ENCODE measurements at regions not wholly inside any gene's neighbourhood (a gene's known extent, or its start where the extent isn't known, plus 50 kb on each side); places are given as distances from the start of the nearest gene placed in this dataset.

DNA sequence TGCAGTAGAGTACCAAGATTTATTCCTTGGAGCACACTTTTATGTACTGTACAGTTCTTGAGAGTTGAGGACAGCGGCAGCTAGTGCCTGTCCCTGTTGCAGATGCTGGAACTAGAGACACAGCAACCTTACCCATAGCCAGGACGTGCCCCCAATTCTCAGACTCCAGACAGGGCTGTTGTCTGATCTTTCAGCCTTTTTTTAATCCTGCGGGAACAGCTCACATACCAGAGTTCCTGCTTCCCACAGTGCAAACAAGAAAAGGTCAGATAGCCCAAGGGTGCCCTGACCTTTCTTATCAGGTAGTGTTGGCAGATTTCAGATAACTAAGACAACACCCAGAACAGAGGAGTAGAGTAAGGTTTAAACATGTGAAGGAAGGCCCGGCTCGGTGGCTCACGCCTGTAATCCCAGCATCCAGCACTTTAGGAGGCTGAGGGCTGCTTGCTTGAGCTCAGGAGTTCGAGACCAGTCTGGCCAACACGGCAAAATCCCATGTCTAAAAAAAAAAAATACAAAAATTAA, 78.5 kb downstream of the DOP1B start:
- no peak for TF ChIP-seq POLR2A (IDR thresholded peaks at IDR 0.05; ENCODE audit: low read length)
- TF ChIP-seq GATA1 (IDR thresholded peaks at IDR 0.05; ENCODE audit: low read depth, low read length), result no peak
- DNase-seq, result no peak

DNA sequence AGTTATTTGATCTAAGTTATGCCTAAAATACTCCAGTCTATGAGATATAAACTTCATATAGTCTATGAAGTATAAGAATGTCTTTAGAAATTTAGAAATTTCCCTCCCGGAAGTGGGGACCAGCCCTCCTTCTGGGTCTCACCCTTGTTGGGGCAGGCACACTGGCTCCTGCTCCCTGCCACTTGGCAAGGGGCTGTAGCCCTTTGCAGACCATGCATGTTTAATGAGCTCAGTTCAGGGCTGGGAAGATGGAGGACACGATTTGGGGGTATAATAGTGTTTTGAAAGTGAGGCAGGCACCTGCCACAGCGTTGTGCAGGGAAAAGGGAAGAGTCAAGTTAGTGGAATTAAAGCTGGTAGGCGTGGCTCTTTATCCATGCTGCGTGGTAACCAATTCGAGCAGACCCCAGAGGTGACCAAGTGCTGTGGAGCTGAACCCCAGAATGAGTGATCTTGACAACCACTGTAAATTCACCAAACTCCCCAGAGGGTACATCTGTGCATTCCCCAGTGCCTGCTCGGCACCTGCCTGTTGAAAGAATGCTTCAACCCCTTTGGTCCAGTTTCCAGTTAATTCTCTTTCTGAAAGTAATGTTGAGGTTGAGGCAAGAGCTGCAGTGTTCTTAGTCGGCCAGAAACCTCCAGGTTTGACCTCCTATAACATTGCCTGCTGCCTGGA, 79.6 kb downstream of the DOP1B start:
- no peak for DNase-seq
- TF ChIP-seq POLR2A (IDR thresholded peaks at IDR 0.05; ENCODE audit: low read length), result no peak
- TF ChIP-seq GATA1 (IDR thresholded peaks at IDR 0.05; ENCODE audit: low read depth, low read length), result no peak

GRCh38 chr21:36237441-36237840, 80.8 kb downstream of the DOP1B start:
- no peak for DNase-seq
- TF ChIP-seq POLR2A (IDR thresholded peaks at IDR 0.05; ENCODE audit: low read length) (no peak), GATA1 (IDR thresholded peaks at IDR 0.05; ENCODE audit: low read depth, low read length) (no peak)

- TF ChIP-seq POLR2A (IDR thresholded peaks at IDR 0.05; ENCODE audit: low read length), result no peak
- no peak for TF ChIP-seq GATA1 (IDR thresholded peaks at IDR 0.05; ENCODE audit: low read depth, low read length)
- DNase-seq, result no peak
These were observed 80.4 kb upstream of the MORC3 start for GRCh38 chr21:36239585-36239984.

DNA sequence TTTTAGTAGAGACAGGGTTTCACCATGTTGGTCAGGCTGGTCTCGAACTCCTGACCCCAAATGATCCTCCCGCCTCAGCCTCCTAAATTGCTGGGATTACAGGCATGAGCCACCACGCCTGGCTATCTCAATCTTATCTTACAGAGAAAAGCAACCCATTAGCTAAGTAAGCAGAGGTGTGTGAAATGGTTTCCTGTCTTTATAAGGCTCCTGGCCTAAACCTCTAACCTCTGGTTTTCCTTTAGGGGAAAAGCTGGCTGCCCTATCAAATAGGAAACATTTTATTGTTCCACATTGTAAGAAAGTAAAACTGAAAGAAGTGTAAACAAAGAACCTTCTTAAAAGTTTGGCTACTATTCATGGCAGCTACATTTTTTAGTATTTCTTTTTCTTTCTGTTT, 78.3 kb upstream of the MORC3 start:
- TF ChIP-seq GATA1 (IDR thresholded peaks at IDR 0.05; ENCODE audit: low read depth, low read length) (no peak), POLR2A (IDR thresholded peaks at IDR 0.05; ENCODE audit: low read length) (no peak)
- DNase-seq, result no peak

DNA sequence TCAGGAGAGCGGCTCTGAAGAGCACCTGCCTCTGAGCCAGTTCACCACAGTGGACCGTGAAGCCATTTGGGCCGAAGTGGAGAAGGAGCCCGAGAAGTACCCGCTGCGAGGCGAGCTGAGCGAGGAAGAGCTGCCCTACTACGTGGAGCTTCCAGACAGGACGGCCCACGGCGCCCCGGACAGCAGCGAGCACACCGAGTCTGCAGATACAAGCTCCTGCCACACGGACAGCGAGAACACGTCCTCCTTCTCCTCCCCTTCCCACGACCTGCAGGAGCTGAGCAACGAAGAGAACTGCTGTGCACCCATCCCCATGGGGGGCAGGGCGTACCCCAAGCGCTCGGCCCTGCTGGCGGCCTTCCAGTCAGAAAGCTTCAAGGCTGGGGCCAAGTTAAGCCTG, 74.9 kb upstream of the MORC3 start:
- no peak for TF ChIP-seq POLR2A (IDR thresholded peaks at IDR 0.05; ENCODE audit: low read length)
- TF ChIP-seq GATA1 (IDR thresholded peaks at IDR 0.05; ENCODE audit: low read depth, low read length), result no peak
- DNase-seq, result no peak

- no peak for DNase-seq
- TF ChIP-seq POLR2A (IDR thresholded peaks at IDR 0.05; ENCODE audit: low read length) (no peak), GATA1 (IDR thresholded peaks at IDR 0.05; ENCODE audit: low read depth, low read length) (no peak)
These were observed 74.3 kb upstream of the MORC3 start for GRCh38 chr21:36245649-36246048.

- TF ChIP-seq GATA1 (IDR thresholded peaks at IDR 0.05; ENCODE audit: low read depth, low read length) (no peak), POLR2A (IDR thresholded peaks at IDR 0.05; ENCODE audit: low read length) (no peak)
- no peak for DNase-seq
These were observed 73.8 kb upstream of the MORC3 start for GRCh38 chr21:36246080-36246631.

DNA sequence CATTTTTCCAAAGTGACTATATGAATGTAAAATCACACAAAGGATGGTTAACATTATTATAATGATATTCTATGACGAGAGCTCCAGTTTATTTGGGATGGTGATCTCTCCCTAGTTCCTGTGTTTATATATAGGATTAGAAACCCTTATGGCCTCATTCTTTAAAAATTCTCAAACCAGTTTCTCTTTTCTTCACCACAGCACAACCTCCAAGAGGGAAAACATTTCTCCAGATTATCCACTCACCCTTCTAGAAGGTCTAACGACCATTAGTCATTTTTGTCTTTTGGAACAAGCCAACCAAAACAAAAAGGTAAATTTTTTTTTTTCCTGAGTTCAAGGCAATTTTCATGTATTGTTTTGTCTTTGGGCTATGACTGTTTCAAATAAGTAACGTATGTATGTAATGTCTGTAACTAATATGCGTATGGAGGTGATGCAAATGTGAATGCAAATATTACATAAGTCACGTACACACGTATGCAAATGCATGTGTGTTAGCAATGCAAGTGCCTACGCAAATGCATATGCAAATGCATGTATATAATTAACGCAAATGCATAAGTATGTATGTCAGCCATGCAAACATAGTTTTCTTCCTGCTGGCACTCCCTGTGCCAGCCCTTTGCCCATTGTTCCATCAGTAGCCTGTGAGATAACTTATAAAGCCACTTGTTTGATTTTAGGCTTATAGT, 72.5 kb upstream of the MORC3 start:
- TF ChIP-seq POLR2A (IDR thresholded peaks at IDR 0.05; ENCODE audit: low read length) (no peak), GATA1 (IDR thresholded peaks at IDR 0.05; ENCODE audit: low read depth, low read length) (no peak)
- DNase-seq, result no peak

GRCh38 chr21:36249576-36250422, 70.2 kb upstream of the MORC3 start:
- TF ChIP-seq GATA1 (IDR thresholded peaks at IDR 0.05; ENCODE audit: low read depth, low read length) (no peak), POLR2A (IDR thresholded peaks at IDR 0.05; ENCODE audit: low read length) (no peak)
- DNase-seq, result no peak

DNA sequence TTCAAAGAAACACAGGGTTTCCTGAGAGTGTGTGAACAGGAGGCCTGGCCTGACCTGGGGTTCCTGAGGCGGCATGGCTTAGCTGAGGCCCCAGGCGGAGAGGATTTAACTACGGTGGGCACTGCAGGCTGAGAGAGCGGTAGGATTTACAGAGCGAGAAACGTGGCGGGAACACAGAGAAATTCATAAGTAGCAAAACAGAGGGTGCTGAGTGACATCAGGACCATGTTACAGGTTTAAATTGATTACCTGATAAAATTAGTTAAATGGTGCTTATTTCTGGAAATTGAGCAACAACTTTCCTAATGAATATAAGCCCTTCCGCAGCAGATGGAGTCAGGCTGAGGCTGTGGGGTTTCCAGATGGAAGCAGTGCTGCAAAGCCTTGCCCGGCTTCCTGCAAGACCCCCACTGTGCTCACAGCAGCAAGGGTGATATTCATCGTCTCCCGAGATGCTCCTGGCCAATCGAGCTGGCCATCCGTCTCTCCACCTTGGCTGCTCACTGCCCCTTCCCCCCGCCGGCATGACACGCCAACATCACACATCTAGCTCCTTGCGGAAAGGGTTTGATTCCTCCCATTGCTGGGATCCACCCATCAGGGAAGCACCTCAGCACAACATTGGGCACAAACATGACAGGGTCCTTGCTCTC, 69.4 kb upstream of the MORC3 start:
- no peak for TF ChIP-seq POLR2A (IDR thresholded peaks at IDR 0.05; ENCODE audit: low read length)
- no peak for TF ChIP-seq GATA1 (IDR thresholded peaks at IDR 0.05; ENCODE audit: low read depth, low read length)
- DNase-seq, result no peak

DNA sequence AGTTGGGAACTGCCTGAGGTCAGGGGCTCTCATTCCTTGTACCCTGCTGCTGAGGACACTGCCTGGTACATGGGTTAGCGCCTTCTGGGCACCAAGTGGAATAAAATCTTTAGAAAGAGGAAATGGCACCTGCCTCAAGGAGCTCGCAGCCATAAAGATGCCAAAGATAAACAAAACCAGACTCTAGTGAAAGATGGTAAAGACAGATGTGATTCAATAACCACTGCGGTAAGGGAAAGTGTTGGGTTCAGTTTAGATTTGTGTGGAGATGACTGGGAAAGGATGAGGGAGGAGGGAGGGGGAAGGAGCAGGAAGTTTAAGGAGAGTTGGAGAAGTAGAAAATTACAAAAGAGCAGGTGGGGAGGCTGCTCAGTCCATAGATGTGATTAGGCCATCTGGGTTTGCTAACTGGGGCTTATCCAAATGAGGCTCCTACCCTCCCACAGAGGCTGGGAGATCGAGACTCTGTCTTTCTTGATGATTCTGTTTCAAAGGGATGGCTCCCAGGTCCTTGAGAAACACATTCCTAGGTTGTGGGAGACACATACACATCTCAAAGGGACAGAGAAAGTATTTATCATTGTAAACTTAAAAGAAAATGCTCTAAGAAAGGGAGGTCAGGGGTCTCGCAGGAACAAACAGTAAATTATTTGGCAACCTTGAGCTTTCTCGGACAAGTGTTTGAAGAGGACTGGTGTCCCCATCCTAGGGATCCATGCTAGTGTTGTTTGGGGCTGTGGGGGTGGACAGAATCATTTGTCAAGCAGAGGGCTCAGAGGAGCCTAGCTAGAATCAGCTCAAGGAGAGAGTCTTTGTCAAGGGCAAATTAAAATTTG, 65.7 kb upstream of the MORC3 start:
- TF ChIP-seq POLR2A (IDR thresholded peaks at IDR 0.05; ENCODE audit: low read length) (no peak), GATA1 (IDR thresholded peaks at IDR 0.05; ENCODE audit: low read depth, low read length) (no peak)
- no peak for DNase-seq

DNA sequence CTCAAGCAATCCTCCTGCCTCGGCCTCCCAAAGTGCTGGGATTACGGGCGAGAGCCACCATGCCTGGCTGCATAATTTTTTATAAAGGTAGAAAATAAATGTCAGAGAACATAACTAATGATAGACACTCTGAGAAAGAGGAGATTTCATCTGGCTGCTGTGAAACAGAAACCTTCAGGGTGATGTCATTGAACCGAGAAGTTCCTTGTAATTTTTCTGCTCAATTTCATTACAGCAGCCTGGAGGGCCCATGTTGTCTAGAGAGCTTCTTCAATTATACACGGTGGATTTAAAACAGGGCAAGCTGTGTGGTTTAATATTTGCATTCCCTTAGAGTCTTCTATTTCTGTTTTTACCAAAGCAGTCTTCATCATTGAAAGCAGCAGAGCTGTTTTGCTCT, 64.3 kb upstream of the MORC3 start:
- no peak for TF ChIP-seq POLR2A (IDR thresholded peaks at IDR 0.05; ENCODE audit: low read length)
- no peak for TF ChIP-seq GATA1 (IDR thresholded peaks at IDR 0.05; ENCODE audit: low read depth, low read length)
- no peak for DNase-seq

Measured in erythroblast (primary cell).